ENCODE measurements at regions not wholly inside any gene's neighbourhood (a gene's known extent, or its start where the extent isn't known, plus 50 kb on each side); places are given as distances from the start of the nearest gene placed in this dataset.

DNA sequence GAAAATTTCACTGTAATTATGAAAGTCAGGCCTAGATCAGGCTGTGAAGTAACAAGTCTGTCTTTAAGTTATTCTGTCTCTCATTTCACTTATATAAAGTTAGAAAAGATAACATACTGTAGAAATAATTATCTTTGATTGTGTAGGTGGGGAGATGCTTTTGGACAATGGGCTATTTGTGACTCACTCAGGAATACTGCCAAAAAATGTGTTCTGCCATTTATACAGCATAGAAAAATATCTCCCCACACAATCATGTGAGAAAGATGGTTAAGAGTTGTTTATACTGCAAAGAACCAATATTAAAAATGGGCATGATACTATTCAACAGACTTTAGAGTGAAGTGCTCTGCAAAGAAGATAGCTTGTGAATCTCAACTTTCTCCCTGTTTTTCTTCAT is 95.0 kb upstream of the GABRA2 start:
- Histone ChIP-seq H3K4me1 (ENCODE audit: control insufficient read depth in 4 of 4, insufficient read depth in 4 of 4, low read length in 3 of 4) (no peaks in the 10 kb centered on the region), H3K27me3 (ENCODE audit: control insufficient read depth in 4 of 4, insufficient read depth in 4 of 4, low read length in 3 of 4) (no peaks in the 10 kb centered on the region), H3K27ac (ENCODE audit: low read depth in 1 of 2, low read length in 2 of 2) (no peak overlapping the region), H3K9ac (ENCODE audit: low read depth in 1 of 2, low read length in 2 of 2) (no peak overlapping the region), H3K4me3 (ENCODE audit: low read depth in 1 of 3, low read length in 3 of 3) (no peak overlapping the region), H3K9me3 (ENCODE audit: control insufficient read depth in 4 of 4, low read length in 3 of 4) (no peaks in the 10 kb centered on the region), H3K36me3 (ENCODE audit: control insufficient read depth in 4 of 4, insufficient read depth in 3 of 4, low read depth in 1 of 4, low read length in 3 of 4) (no peaks in the 10 kb centered on the region)
- no peak for TF ChIP-seq JUND (IDR thresholded peaks at IDR 0.05)
- TF ChIP-seq GABPA (IDR thresholded peaks at IDR 0.05 in 1 of 2, conservative IDR thresholded peaks at IDR 0.05 in 1 of 2): no peak
- TF ChIP-seq RXRA (IDR thresholded peaks at IDR 0.05): no peak
- TF ChIP-seq HNF4A (conservative IDR thresholded peaks at IDR 0.05): no peak
- no peak for TF ChIP-seq YY1 (IDR thresholded peaks at IDR 0.05)
- no peak for TF ChIP-seq NR2F2 (IDR thresholded peaks at IDR 0.05)
- no peak for TF ChIP-seq ZBTB33 (IDR thresholded peaks at IDR 0.05)
- TF ChIP-seq TAF1 (conservative IDR thresholded peaks at IDR 0.05): no peak
- no peak for DNase-seq (ENCODE audit: low spot score)

DNA sequence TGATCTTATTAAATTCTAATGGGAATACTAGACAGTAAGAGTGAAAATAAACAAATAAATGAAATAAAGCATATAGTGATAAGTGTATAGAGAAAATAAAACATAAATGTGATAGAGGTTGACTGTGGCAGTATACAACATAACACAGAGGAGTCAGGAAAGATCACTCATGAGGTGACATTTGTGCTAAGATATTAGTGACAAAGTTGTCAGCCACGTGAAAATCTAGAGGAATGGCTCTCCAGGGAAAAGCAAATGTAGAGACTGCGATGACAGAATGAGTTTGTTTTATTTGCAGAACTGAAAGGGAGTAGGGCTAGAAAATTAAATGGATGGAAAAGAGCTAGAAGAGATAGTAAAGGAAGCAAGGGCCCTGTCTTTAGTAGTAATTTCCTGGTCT is 72.8 kb upstream of the GABRA2 start:
- no peaks in the 10 kb centered on the region for H3K9me3 ChIP-seq (ENCODE audit: control insufficient read depth in 4 of 4, low read length in 3 of 4)
- no peak overlapping the region for H3K9ac ChIP-seq (ENCODE audit: low read depth in 1 of 2, low read length in 2 of 2)
- DNase-seq (ENCODE audit: low spot score): no peak
- no peaks in the 10 kb centered on the region for H3K36me3 ChIP-seq (ENCODE audit: control insufficient read depth in 4 of 4, insufficient read depth in 3 of 4, low read depth in 1 of 4, low read length in 3 of 4)
- H3K27me3 ChIP-seq (ENCODE audit: control insufficient read depth in 4 of 4, insufficient read depth in 4 of 4, low read length in 3 of 4): peaks cover 0 to 3% (median 0%) of the 10 kb centered on the region in 4 donors
- no peak overlapping the region for H3K27ac ChIP-seq (ENCODE audit: low read depth in 1 of 2, low read length in 2 of 2)
- WGBS: 59% methylated on average over 2 of the region's 2 CpGs
- no peak overlapping the region for H3K4me3 ChIP-seq (ENCODE audit: low read depth in 1 of 3, low read length in 3 of 3)
- TF ChIP-seq ATF3 (IDR thresholded peaks at IDR 0.05) (no peak), REST (IDR thresholded peaks at IDR 0.05) (no peak), RAD21 (IDR thresholded peaks at IDR 0.05) (no peak), FOXA1 (IDR thresholded peaks at IDR 0.05) (no peak), TAF1 (conservative IDR thresholded peaks at IDR 0.05) (no peak), ZBTB33 (IDR thresholded peaks at IDR 0.05) (no peak), HNF4G (IDR thresholded peaks at IDR 0.05) (no peak), RXRA (IDR thresholded peaks at IDR 0.05) (no peak), EGR1 (IDR thresholded peaks at IDR 0.05; ENCODE audit: low read depth in 2 of 2) (no peak), SP1 (IDR thresholded peaks at IDR 0.05) (no peak), JUND (IDR thresholded peaks at IDR 0.05) (no peak), NR2F2 (IDR thresholded peaks at IDR 0.05) (no peak), GABPA (IDR thresholded peaks at IDR 0.05 in 1 of 2, conservative IDR thresholded peaks at IDR 0.05 in 1 of 2) (no peak), HNF4A (conservative IDR thresholded peaks at IDR 0.05) (no peak)
- TF ChIP-seq, protein P1, sequence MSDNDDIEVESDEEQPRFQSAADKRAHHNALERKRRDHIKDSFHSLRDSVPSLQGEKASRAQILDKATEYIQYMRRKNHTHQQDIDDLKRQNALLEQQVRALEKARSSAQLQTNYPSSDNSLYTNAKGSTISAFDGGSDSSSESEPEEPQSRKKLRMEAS (IDR thresholded peaks at IDR 0.05): no peak
- TF ChIP-seq, protein P2, sequence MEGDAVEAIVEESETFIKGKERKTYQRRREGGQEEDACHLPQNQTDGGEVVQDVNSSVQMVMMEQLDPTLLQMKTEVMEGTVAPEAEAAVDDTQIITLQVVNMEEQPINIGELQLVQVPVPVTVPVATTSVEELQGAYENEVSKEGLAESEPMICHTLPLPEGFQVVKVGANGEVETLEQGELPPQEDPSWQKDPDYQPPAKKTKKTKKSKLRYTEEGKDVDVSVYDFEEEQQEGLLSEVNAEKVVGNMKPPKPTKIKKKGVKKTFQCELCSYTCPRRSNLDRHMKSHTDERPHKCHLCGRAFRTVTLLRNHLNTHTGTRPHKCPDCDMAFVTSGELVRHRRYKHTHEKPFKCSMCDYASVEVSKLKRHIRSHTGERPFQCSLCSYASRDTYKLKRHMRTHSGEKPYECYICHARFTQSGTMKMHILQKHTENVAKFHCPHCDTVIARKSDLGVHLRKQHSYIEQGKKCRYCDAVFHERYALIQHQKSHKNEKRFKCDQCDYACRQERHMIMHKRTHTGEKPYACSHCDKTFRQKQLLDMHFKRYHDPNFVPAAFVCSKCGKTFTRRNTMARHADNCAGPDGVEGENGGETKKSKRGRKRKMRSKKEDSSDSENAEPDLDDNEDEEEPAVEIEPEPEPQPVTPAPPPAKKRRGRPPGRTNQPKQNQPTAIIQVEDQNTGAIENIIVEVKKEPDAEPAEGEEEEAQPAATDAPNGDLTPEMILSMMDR (IDR thresholded peaks at IDR 0.05; ENCODE audit: low read depth, low read length, missing input control): no peak
- H3K4me1 ChIP-seq (ENCODE audit: control insufficient read depth in 4 of 4, insufficient read depth in 4 of 4, low read length in 3 of 4): no peaks in the 10 kb centered on the region
